GM18507 (cell line): ENCODE measurements at regions not wholly inside any gene's neighbourhood (a gene's known extent, or its start where the extent isn't known, plus 50 kb on each side); places are given as distances from the start of the nearest gene placed in this dataset.

Experiments
- DNase-seq: peaks from one replicate; pipeline ENCODE4 v3.0.0; 2011; ENCODE audit warnings: low read depth; ENCODE audit not compliant: insufficient read length; ENCODE audit errors: extremely low spot score
- FAIRE-seq: peaks from 2 replicates; lab custom pipeline; 2011; peaks lifted over from hg19 to GRCh38; lab: Jason Lieb, UNC

DNA sequence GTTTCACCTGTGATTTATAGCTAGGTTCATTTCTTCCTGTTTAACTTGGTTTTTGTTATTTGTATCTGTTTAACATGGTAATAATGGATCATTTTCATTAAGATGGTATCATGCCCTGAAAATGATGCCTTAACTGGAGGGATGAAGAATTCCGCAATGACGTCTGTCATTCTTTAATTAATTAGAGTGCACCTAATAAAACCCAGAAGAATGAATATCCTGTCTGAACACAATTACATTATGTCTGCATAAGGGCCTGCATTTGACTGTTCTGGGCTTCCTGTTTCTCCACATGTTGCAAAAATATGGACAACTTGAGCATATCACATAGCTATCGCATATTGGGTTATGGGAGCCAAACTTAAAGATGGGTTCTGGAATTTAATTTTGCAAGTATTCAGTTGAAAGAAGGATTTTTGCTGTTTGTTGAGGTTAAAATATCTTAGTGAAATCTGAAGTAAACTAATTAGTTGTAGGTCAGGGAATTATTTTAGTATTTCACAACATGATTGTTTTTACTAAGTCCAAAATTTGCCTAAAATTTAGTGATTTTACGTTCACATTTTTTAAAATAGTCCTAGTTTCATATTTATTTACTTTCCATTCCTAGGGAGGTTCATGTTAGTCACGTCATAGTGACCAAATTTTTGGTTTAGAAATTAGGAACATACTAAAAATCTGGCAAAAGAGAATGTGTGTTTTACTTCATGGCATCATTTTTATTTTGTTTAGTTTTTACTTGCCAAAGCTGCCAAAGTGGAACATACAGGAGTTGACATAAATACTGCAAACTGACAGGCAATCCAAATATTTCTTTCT lies 321.0 kb upstream of the TGFBR2 start:
- FAIRE-seq (no peak), DNase-seq (no peak)

DNA sequence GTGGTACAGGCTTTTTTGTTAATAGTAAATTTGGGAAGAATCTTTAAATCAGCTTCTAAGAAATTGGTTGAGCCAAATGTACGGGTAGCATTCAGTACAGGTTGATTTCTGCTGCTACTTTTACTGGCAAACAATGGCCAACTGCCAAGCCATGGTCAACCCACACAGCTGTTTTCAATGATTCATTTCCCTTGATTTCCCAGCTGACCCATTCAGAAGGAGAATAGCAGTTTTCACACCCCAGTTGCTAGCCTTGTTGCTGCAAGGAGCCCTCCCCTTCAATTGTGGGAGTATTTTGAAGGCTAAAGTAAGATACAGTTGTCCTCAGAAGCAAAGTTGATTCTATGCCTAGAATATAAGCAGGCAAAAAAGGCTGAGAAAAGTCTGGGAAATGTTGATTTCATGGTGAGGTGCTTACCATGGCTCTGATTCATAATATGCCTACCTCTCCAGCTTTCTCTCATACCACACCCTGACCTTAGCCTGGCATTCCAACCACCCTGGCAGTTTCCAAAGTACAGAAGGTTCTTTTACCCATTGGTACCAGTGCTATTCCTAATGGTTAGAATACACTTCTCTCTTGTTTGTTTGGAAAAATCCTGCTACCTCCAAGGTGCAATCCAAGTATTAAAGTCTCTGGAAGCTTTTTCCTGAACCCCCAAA lies 320.3 kb upstream of the TGFBR2 start:
- no peak for DNase-seq
- no peak for FAIRE-seq

DNA sequence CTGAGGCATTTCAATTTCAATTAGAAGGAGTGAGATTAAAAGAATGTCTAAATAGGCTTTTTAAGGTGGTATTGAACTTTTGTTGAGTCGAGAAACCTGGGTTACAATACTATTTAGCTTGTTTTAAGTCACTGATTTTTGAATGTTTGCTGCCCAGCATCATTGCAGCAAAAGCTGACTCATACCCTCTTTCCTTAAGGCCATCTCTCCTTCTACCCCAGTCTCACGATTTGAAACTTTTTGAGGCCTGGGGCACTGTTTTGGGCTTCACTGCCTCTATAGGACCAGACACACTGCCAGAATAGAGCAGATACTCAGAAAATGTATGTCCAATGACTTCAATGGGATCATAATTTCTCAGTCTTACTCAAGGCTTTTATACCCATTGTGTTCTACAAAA lies 319.6 kb upstream of the TGFBR2 start:
- FAIRE-seq (no peak), DNase-seq (no peak)

GRCh38 chr3:30288830-30289229 lies 317.6 kb upstream of the TGFBR2 start:
- FAIRE-seq (no peak), DNase-seq (no peak)

GRCh38 chr3:30289324-30289723 lies 317.1 kb upstream of the TGFBR2 start:
- DNase-seq: no peak
- FAIRE-seq: no peak

- FAIRE-seq: no peak
These were observed 316.6 kb upstream of the TGFBR2 start for GRCh38 chr3:30289766-30290165.

DNA sequence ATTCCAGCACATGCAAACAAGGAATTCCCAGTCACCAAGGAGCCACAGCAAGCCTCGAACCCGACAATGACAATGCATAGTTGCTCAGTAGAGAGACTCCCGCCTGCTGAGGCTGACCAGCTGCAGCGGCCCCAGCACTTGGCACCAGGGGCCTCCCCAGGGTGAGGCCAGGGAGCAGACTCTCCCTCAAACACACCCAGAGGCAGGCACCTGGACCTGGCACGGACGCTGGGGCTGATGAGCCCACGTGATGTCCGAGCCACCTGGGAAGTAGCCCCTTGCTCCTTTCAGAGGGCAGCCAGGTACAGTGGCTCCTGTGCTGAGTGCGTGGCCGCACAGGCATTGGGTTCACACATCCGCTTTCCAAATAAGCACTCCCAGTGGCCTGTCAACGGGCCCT lies 315.9 kb upstream of the TGFBR2 start:
- DNase-seq: no peak

More at GRCh38 chr3:30289766-30290165, 316.6 kb upstream of the TGFBR2 start:
- DNase-seq: no peak

DNA sequence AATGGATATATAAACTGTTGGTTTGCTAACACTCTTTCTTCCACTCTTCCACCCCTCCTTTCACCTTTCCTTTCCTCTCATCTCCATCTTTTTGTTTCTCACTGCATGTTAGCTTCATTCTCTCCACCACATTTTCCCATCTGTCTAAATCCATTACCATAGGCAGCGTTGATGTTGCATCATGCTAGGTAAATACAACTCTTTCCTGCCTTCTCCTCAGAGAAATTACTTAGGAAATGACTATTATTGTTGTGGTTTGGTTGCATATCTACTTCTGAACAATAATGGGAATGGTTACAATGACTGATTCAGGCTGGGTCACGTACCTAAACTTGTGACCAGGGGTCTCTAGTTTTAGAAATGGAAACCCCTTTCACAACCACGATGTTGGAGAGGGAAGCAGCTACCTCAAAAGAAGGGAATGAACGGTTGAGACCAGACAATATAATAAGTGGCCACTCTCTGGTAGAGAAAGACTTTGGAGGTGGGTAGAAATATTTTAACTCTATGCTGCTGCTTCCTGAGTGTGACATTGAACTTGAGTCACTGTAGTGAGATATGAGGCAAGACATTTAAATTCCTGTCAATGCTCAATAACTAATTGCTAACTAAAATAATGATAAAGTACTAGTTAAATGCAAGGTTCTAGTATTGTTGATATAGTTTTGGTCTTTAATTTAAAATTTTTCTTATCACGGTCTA lies 314.1 kb upstream of the TGFBR2 start:
- DNase-seq (no peak), FAIRE-seq (no peak)

More for the DNA sequence above, 315.9 kb upstream of the TGFBR2 start:
- FAIRE-seq: no peak

DNA sequence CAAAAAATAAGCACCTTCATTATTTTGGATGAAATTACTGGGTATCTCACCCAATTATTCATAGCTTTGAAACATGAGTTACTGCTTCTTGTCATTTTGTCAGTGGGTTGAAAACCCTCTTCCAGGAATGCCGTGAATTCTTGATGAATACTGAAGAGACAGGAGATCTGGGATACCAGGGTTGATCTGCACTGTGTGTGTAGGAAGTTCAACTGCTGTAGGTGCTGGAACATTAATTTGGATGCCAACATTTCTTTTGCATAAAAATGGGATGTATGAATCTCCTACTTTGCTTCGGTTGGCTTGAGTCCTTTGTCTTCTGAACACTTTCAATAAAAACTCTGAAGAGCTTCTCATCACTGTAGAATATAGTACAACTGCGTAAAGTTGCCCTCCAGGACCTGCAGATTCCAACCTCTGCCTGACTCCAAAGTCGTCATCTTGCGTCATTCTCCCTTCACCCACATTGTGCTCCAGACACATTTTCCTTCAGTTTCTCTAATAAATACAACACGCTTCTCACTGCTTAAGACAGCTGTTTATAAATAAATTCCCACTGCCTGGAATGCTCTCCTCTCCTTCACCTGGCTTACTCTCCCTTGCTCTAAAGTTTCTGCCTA lies 312.7 kb upstream of the TGFBR2 start:
- no peak for FAIRE-seq

GRCh38 chr3:30294241-30294667 lies 312.1 kb upstream of the TGFBR2 start:
- DNase-seq: no peak
- FAIRE-seq: no peak

More for the DNA sequence above, 312.7 kb upstream of the TGFBR2 start:
- DNase-seq: no peak

DNA sequence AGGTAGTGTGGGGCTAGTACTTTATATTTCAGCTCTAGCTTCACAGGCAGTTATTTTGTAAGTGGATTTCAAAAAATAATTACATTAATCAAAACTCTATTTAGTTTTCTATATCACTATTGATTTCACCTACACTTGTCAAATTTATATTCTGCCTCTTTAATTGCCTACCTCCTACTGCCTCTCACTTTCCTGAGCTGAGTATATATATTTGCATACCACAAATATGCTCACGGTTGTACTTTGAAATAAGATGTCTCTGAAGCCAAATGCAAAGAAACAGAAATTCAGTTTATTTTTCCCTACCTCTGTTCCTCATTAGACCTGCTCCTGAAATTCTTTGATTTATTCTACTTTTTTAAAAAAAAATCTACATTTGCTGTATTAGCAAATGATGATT lies 309.3 kb upstream of the TGFBR2 start:
- DNase-seq (no peak), FAIRE-seq (no peak)

DNA sequence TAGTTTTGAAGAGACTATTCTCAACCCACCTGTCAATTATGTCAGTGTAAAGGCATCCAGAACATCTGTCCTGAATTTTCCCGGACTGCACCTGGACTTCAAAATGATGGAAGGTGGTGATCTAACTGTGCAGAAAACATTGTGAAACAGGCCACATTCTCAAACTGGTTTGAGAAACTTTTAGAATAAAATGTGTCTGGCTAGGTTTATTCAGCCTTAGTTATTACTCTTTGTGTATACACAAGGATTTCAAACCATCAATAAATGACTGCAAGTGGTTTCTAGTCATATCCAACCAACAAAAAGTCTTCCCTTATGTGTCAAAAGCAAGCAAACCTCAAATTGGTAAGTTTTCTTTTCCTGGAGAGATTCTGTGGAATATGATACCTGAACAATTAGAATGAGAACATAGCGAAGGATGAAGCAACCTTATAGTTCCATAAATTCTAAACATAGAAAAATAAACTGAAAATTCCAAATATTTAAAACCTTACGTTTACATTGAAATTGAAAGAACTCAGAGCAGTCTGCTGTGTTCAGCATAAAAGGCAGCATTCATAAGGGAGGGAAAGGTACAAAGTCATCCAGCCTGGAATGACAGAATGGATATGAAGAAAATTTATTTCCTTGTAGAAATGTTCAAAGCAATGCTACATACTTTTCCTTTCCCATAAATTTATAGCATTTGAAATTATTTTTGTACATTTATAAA lies 306.6 kb upstream of the TGFBR2 start:
- FAIRE-seq: no peak
- no peak for DNase-seq

- DNase-seq (no peak), FAIRE-seq (no peak)
These were observed 305.6 kb upstream of the TGFBR2 start for GRCh38 chr3:30300809-30301208.

GRCh38 chr3:30302027-30302426 lies 304.4 kb upstream of the TGFBR2 start:
- FAIRE-seq (no peak), DNase-seq (no peak)

DNA sequence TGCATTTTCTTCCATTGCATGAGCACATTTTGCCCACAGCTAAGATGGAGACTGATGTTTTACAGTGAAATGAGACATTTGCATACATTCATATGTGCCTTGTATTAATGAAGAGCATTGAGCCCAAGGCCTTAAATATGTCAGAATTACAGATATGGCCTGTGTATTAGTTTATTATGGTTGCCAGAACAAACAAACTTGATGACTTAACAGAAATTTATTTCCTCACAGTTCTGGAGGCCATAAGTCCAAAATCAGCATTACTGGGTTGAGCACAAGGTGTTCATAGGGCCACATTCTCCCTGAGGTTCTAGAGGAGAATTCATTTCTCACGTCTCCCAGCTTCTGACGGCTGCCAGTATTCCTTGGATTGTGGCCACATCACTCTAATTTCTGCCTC lies 302.6 kb upstream of the TGFBR2 start:
- FAIRE-seq (no peak), DNase-seq (no peak)

DNA sequence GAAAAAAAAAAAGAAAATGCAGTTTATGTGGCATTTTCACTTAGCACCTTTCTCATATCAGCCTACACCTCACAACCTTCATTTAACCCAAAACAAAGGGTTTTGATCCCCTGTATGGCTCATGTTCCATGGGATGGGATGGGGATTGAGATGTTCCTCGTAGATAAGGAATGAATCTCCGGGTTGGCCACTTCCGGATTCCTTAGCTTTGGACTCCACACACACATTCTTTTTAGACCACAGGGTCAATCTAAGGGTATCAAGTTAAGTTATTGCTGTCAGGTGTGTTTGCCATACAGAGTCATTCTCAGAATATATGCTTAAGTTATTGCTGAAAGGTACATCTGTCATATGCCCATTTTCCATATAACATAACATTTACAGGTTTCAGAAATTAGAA lies 301.4 kb upstream of the TGFBR2 start:
- FAIRE-seq: no peak
- no peak for DNase-seq

DNA sequence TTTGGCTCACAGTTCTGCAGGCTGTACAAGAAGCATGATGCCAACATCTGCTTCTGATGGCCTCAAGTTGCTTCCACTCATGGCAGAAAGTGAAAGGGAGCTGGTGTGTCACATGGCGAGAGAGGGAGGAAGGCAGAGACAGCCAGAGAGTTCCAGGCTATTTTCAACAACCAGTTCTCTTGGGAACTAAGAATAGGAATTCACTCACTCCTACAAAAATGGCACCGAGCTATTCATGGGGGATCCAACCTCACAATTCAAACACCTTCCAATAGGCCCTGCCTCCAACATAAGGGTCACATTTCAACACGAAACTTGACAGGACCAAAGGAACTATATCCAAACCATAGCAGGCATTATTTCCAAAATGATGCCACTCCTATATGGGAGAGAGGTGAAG lies 299.5 kb upstream of the TGFBR2 start:
- FAIRE-seq: no peak
- DNase-seq: no peak

DNA sequence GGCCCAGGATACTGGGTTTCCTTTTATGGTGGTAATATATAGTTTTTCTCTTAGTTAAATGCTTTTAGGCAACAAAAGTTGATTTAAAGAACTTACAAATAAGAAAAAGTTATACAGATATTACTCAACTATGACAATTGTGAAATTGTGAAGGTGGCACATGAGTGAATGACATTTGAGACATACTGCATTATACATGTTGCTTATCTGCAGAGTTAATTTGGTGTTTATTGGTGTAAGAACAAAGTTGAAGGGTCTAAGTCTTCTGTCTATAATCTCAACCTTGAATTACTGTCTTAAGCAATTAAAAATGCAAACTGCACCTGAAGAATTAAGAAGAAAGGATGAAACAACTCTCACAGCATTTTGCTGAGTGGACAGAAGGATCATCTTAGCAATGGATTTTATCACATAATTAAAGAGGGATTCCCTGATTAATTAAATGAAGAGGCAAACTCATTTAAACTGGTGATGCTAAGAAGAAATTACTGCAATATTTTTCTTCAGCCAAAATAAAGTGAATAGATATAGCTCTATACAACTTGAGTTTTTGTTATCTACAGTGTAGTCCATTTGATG lies 298.9 kb upstream of the TGFBR2 start:
- no peak for DNase-seq
- no peak for FAIRE-seq

GRCh38 chr3:30308131-30308530 lies 298.3 kb upstream of the TGFBR2 start:
- DNase-seq (no peak), FAIRE-seq (no peak)
